ENCODE measurements at regions not wholly inside any gene's neighbourhood (a gene's known extent, or its start where the extent isn't known, plus 50 kb on each side); places are given as distances from the start of the nearest gene placed in this dataset.

DNA sequence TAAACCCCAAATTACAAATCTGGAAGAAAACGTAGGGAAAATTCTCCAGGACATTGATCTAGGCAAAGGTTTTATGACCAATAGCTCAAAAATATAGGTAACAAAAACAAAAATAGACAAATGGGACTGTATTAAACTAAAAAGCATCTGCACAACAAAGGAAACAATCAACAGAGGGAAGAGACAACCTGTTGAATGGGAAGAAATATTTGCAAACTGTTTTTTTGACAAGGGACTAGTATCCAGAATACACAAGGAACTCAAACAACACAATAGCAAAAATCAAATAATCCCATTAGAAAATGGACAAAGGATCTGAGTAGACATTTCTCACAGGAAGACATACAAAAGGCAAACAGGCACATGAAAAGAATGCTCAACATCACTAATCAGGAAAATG is 386.3 kb downstream of the ENC1 start:
- TF ChIP-seq, protein P1, sequence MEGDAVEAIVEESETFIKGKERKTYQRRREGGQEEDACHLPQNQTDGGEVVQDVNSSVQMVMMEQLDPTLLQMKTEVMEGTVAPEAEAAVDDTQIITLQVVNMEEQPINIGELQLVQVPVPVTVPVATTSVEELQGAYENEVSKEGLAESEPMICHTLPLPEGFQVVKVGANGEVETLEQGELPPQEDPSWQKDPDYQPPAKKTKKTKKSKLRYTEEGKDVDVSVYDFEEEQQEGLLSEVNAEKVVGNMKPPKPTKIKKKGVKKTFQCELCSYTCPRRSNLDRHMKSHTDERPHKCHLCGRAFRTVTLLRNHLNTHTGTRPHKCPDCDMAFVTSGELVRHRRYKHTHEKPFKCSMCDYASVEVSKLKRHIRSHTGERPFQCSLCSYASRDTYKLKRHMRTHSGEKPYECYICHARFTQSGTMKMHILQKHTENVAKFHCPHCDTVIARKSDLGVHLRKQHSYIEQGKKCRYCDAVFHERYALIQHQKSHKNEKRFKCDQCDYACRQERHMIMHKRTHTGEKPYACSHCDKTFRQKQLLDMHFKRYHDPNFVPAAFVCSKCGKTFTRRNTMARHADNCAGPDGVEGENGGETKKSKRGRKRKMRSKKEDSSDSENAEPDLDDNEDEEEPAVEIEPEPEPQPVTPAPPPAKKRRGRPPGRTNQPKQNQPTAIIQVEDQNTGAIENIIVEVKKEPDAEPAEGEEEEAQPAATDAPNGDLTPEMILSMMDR (IDR thresholded peaks at IDR 0.05; ENCODE audit: extremely low read depth, missing control alignments) = no peak
- DNase-seq (ENCODE audit: low spot score) = no peak

DNA sequence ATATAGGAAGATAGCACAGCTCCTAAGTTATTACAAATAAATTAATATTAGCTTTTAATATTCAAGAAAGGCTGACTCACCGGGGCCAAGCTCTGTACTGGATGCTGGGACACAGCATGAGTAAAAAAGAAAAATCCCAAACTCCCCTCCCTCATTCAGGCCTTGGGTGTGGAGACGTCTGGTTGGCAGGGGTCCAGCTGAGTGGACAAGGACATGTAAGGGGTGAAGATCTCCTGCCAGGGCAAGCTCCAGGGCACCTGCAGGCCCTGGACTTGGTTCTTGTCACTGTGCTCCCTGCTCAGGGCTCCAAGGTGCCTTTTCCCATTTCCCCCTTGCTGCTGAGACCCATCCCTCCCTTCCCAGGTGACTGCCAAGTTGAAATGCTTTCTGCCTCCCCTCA is 388.5 kb downstream of the ENC1 start:
- TF ChIP-seq, protein P1 (IDR thresholded peaks at IDR 0.05; ENCODE audit: extremely low read depth, missing control alignments) = no peak
- no peak for DNase-seq (ENCODE audit: low spot score)

DNA sequence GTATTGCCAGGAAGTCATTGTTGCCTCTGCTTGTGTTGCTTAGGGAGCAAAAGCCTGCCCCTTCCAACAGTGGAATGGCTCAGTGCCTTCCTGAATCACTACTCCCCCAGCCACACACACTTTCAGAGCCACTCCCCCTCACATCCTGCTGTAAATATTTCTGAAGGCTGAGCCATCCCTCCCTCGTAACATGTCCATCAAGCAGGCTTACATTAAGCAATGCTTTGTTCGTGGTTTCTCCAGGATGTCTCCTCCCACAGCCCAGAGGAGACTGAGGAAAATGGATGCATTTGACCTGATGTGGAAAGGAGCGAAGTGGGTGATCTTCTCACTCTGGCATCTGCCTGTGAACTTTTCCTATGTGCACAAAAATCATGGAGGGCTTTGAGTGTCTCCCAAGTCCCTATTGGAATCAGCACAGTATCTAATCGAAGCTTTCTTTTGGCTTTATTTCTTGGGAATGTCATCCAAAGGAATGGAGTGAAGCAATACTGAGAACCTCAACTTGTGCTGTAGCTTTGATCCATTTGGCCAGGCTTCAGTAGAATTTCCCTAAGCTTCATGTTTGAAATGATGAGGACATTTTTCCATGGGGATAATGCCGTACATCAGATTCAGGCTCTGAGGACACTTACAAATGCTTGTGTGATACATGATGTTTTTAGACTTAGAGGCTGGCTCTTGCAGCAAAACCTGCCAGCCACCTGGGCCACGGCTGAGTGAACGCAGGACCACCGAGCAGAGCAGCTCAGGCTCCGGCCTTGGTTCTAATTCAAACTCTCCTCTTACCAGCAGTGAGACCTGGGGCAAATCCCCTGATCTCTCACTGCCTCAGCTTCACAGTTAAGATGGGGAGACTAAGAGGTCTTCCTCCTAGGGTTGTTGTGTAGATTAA is 389.1 kb downstream of the ENC1 start:
- TF ChIP-seq, protein P1 (IDR thresholded peaks at IDR 0.05; ENCODE audit: extremely low read depth, missing control alignments) = no peak
- DNase-seq (ENCODE audit: low spot score) = no peak

DNA sequence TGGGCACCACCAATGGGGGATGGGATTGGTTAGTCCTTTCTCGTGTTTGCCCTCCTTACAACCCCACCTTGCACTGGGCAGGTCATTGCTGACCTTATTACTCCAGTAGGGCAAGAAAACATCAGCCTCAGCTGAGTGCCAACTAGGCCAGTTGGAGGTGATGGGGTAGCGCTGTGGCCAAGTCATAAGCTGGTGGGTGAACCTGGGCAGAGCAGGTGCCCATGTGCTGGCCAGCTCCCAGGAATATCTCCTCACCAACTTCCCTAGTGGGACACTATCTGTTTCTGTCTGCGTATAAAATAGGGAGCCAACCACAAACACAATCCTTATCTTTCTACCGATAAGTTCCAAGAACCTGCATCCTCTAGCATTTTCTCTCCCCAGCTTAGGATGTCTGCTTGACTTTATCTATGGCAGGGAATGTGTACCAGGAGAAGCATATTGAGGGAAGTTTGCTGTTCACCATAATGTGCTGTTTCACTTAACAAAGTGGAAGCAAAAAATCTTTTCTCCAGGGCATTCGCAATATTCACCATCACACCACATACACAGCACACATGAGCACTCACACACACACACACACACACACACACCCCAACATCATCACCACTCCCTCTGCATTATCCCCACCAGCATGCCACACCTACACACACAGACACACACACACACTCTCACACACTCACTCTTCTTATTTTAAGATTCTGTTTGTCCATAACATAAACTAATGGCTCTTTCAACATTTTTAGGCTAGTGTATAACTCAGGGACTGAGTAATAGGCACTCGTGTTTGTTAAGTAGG is 390.0 kb downstream of the ENC1 start:
- no peak for DNase-seq (ENCODE audit: low spot score)
- TF ChIP-seq, protein P1 (IDR thresholded peaks at IDR 0.05; ENCODE audit: extremely low read depth, missing control alignments) = no peak

DNA sequence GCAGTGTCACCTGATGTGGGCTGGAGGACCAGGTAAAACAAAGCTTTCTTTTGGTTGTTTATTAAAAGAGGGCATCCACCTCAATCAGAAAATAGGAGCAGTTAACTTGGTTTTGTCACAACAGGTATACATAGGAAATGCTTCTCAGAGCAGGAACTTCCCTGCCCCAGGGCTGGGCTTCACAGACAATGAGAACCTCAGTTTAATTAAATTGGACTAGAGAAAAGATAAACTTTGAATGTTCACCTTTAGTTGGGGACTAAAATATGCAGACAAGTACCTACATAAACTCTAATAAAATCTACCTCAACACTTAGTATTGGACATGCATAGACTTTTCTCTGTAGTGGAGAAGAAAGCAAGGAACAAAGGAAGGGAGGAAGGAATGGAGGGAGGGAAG is 392.0 kb downstream of the ENC1 start:
- TF ChIP-seq, protein P1 (IDR thresholded peaks at IDR 0.05; ENCODE audit: extremely low read depth, missing control alignments) = no peak
- no peak for DNase-seq (ENCODE audit: low spot score)

DNA sequence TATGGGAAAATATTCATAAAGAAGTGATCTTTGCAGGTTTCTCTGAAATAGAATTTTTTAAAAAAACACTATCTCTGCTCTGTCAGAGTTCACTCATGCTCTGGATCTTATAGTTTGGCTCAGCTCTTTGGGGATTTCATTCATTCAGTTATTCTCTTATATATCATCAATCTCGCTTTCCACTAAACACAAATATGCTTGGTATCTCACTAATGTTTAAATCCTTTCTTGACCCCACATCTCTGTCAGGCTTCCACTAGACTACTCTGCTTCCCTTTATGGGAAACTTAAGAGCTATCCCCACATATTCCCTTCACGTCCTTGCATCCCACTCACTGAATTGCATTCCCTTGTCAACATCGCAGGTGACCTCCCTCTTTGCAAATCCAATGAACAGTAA is 396.1 kb downstream of the ENC1 start:
- DNase-seq (ENCODE audit: low spot score) = no peak
- TF ChIP-seq, protein P1 (IDR thresholded peaks at IDR 0.05; ENCODE audit: extremely low read depth, missing control alignments) = no peak

DNA sequence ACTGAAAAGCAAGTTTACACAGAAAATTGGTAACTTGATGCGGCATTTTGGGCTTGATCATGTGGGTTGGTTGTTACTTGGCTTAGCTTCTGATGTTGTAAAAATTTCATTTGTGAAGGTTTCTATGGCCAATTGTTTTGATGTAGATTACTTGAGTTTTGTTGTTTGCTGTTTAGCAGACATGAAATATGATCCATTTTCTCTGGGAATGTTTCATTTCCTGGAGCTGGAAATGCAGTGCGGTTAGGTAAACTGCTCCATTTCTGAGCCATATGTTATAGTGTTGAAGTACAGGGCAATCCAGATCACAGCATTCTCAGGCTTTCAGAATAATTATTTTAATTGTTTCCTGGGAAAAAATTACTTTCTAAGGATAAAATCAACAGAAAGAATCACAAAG is 396.9 kb downstream of the ENC1 start:
- TF ChIP-seq, protein P1 (IDR thresholded peaks at IDR 0.05; ENCODE audit: extremely low read depth, missing control alignments) = no peak
- no peak for DNase-seq (ENCODE audit: low spot score)

All from GM20000 (cell line).